Keratinocyte (primary cell): ENCODE measurements at regions not wholly inside any gene's neighbourhood (a gene's known extent, or its start where the extent isn't known, plus 50 kb on each side); places are given as distances from the start of the nearest gene placed in this dataset.

Source experiments
- DNase-seq: peaks from one replicate; pipeline ENCODE4 v3.0.0-alpha.2; 2011; ENCODE audit warnings: low read depth, missing footprints, low spot score
- FAIRE-seq: peaks from 2 replicates; lab custom pipeline; 2011; peaks lifted over from hg19 to GRCh38; lab: Jason Lieb, UNC
- H2AFZ ChIP-seq: 2 replicates; pipeline ENCODE4 v1.6.0; 2012; ENCODE audit warnings: low read length, control low read depth, inconsistent platforms; ENCODE audit not compliant: control insufficient read depth
- H3K27ac ChIP-seq: 2 replicates; pipeline ENCODE4 v1.5.1; 2011; ENCODE audit warnings: low read length; ENCODE audit not compliant: control insufficient read depth, insufficient read depth
- H3K27me3 ChIP-seq: 3 replicates; pipeline ENCODE4 v1.6.0; 2011; ENCODE audit warnings: low read length; ENCODE audit not compliant: control insufficient read depth, insufficient read depth; ENCODE audit errors: extremely low read depth
- H3K36me3 ChIP-seq, 2 experiments: 2 replicates in 1 of 2; 3 replicates in 1 of 2; pipeline ENCODE4 v1.5.1; 2011; ENCODE audit warnings: low read length in 2 of 2, mild to moderate bottlenecking in 1 of 2; ENCODE audit not compliant: control insufficient read depth in 2 of 2, insufficient read depth in 2 of 2; ENCODE audit errors: extremely low read depth in 1 of 2
- H3K4me1 ChIP-seq: 3 replicates; pipeline ENCODE4 v1.5.1; 2011; ENCODE audit warnings: low read length; ENCODE audit not compliant: control insufficient read depth, insufficient read depth; ENCODE audit errors: extremely low read depth
- H3K4me2 ChIP-seq: 3 replicates; pipeline ENCODE4 v1.6.0; 2011; ENCODE audit warnings: low read depth, low read length; ENCODE audit not compliant: control insufficient read depth, insufficient read depth; ENCODE audit errors: extremely low read depth
- H3K4me3 ChIP-seq, 3 experiments: fragments of 200-600 bp in 1 of 3; sonication (generic) in 1 of 3; 2 replicates in 2 of 3; 3 replicates in 1 of 3; pipeline ENCODE4 v1.5.1; 2011 to 2016; ENCODE audit warnings: low read length in 3 of 3, mild to moderate bottlenecking in 3 of 3, control low read depth in 2 of 3, inconsistent platforms in 1 of 3, low read depth in 1 of 3, mixed read lengths in 1 of 3, mixed run types in 1 of 3, moderate library complexity in 1 of 3; ENCODE audit not compliant: control insufficient read depth in 2 of 3, insufficient read depth in 2 of 3; ENCODE audit errors: extremely low read depth in 1 of 3
- H3K79me2 ChIP-seq: 2 replicates; pipeline ENCODE4 v1.6.0; 2012; ENCODE audit warnings: low read length; ENCODE audit not compliant: control insufficient read depth, insufficient read depth
- H3K9ac ChIP-seq: 3 replicates; pipeline ENCODE4 v1.6.0; 2011; ENCODE audit warnings: low read length; ENCODE audit not compliant: control insufficient read depth, insufficient read depth; ENCODE audit errors: extremely low read depth
- H3K9me1 ChIP-seq: 3 replicates; pipeline ENCODE4 v1.6.0; 2011; ENCODE audit warnings: low read length; ENCODE audit not compliant: control insufficient read depth, insufficient read depth; ENCODE audit errors: extremely low read depth
- H3K9me3 ChIP-seq: 2 replicates; pipeline ENCODE4 v1.5.1; 2012; ENCODE audit warnings: low read depth, low read length; ENCODE audit not compliant: control insufficient read depth
- H4K20me1 ChIP-seq: 3 replicates; pipeline ENCODE4 v1.6.0; 2011; ENCODE audit warnings: low read length; ENCODE audit not compliant: control insufficient read depth, insufficient read depth; ENCODE audit errors: extremely low read depth
- EZH2 ChIP-seq: IDR thresholded peaks from one replicate; pipeline ENCODE4 v1.6.1; 2012; ENCODE audit warnings: inconsistent platforms, mild to moderate bottlenecking, low read length, moderate library complexity
- dilution Hi-C: fragments of 300-500 bp; cut with MboI; formaldehyde crosslinking; loops from one replicate; pipeline ENCODE4 v1.7.0; 2020; ENCODE audit warnings: low sequenced_read_pairs; ENCODE audit not compliant: extremely low pct_ligation_motif_present
- TF ChIP-seq, protein P1 (sequence below), 3 experiments: IDR thresholded peaks in 1 of 3; conservative IDR thresholded peaks in 1 of 3; optimal IDR thresholded peaks in 1 of 3; 2 replicates in 2 of 3; 3 replicates in 1 of 3; pipeline versions ENCODE3 to v1.5.1; 2011; ENCODE audit warnings: low read length in 3 of 3, mild to moderate bottlenecking in 3 of 3, moderate library complexity in 2 of 3, control low read depth in 1 of 3, inconsistent platforms in 1 of 3; ENCODE audit not compliant: insufficient read depth in 2 of 3; ENCODE audit errors: extremely low read depth in 1 of 3

DNA sequence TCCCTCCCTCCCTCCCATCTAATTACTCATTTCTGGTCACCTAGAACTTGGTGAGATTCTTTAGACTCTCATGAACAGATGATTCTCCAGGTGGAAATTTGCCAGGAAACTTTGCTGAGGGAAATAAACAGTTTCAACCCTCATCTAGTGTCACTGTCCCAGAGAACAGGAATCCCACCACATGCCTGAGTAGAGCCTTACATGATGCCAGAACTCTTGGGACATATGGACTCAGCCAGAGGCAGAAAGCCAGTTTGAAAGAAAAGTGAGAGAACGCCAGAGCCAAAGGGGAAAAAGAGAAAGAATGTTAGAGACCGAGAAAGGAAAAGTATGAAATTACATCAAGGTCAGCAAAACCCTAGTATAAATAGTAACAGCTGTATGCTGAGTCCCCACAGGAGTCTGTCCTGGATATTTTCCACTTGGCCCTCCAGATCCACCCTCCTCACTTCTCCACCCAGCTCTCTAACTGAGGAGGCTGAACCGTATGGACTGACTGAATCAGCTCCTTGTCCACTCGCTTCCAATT is 127.5 kb upstream of the COL21A1 start:
- no peaks in the 10 kb centered on the region for H3K9me1 ChIP-seq
- H2AFZ ChIP-seq = no peak overlapping the region
- H3K4me3 ChIP-seq = no peak overlapping the region
- H3K9me3 ChIP-seq = no peaks in the 10 kb centered on the region
- no peaks in the 10 kb centered on the region for H4K20me1 ChIP-seq
- DNase-seq (no peak), FAIRE-seq (no peak)
- no peaks in the 10 kb centered on the region for H3K36me3 ChIP-seq
- H3K27me3 ChIP-seq = no peaks in the 10 kb centered on the region
- no peak overlapping the region for H3K9ac ChIP-seq
- no peaks in the 10 kb centered on the region for H3K79me2 ChIP-seq
- TF ChIP-seq, protein P1, sequence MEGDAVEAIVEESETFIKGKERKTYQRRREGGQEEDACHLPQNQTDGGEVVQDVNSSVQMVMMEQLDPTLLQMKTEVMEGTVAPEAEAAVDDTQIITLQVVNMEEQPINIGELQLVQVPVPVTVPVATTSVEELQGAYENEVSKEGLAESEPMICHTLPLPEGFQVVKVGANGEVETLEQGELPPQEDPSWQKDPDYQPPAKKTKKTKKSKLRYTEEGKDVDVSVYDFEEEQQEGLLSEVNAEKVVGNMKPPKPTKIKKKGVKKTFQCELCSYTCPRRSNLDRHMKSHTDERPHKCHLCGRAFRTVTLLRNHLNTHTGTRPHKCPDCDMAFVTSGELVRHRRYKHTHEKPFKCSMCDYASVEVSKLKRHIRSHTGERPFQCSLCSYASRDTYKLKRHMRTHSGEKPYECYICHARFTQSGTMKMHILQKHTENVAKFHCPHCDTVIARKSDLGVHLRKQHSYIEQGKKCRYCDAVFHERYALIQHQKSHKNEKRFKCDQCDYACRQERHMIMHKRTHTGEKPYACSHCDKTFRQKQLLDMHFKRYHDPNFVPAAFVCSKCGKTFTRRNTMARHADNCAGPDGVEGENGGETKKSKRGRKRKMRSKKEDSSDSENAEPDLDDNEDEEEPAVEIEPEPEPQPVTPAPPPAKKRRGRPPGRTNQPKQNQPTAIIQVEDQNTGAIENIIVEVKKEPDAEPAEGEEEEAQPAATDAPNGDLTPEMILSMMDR (optimal IDR thresholded peaks at IDR 0.05 in 1 of 3, IDR thresholded peaks at IDR 0.05 in 1 of 3, conservative IDR thresholded peaks at IDR 0.05 in 1 of 3; ENCODE audit: extremely low read depth in 1 of 3, insufficient read depth in 2 of 3, low read length in 3 of 3) = no peak
- TF ChIP-seq EZH2 = no peak
- H3K27ac ChIP-seq = no peak overlapping the region
- H3K4me1 ChIP-seq = peaks cover 30% of the 10 kb centered on the region
- dilution Hi-C loops = loop anchor here (25.0 kb wide), 1 partner anchor 87 kb away; no protein-coding TSS in a partner anchor
- H3K4me2 ChIP-seq = no peak overlapping the region

DNA sequence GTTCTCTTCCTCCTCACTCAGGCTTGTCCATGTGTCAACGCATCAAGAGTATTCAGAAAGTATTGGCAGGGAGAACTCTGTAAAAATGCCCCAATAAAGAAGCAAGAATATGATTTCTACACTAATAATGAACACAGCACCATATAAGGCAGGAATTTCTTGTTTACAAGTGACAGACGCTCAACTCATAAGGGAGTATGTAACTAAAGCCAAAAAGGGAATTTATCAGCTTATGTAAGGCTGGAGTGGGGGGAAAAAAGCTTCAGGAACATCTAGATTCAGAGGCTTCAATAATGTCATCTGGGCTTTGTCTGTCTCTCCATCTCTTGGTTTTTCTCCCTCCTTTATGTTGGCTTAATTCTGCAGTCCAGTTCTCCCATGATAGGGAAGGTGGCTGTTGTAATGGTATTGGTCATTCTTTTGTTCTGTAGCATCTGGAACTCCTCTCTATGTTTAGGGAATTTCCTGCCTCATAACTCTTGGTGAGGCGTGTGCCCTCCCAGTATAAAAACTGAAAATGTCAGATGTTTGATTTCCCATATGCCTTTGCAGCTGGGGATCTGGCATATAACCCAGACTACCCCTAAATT is 125.1 kb upstream of the COL21A1 start:
- Histone ChIP-seq H3K79me2 (no peaks in the 10 kb centered on the region), H3K9me1 (no peaks in the 10 kb centered on the region), H4K20me1 (no peaks in the 10 kb centered on the region), H3K36me3 (no peaks in the 10 kb centered on the region), H2AFZ (no peak overlapping the region), H3K4me2 (no peak overlapping the region), H3K27ac (no peak overlapping the region), H3K9me3 (no peaks in the 10 kb centered on the region), H3K27me3 (no peaks in the 10 kb centered on the region), H3K4me1 (peaks cover 25% of the 10 kb centered on the region), H3K9ac (no peak overlapping the region), H3K4me3 (no peak overlapping the region)
- no peak for DNase-seq
- TF ChIP-seq EZH2 = no peak
- TF ChIP-seq, protein P1 (optimal IDR thresholded peaks at IDR 0.05 in 1 of 3, IDR thresholded peaks at IDR 0.05 in 1 of 3, conservative IDR thresholded peaks at IDR 0.05 in 1 of 3; ENCODE audit: extremely low read depth in 1 of 3, insufficient read depth in 2 of 3, low read length in 3 of 3) = no peak
- FAIRE-seq = no peak
- dilution Hi-C loops = loop anchor here (25.0 kb wide), 1 partner anchor 90 kb away; no protein-coding TSS in a partner anchor
